HS-27A (cell line): ENCODE measurements at regions not wholly inside any gene's neighbourhood (a gene's known extent, or its start where the extent isn't known, plus 50 kb on each side); places are given as distances from the start of the nearest gene placed in this dataset.
A peak's percentile ranks its signal among the peaks of the same experiment; 100 is the strongest.
"Not testable (repeated sequence)": the region's sequence is repeated elsewhere in the genome, so short reads cannot be mapped to it uniquely, and the experiment has no call there.

Source experiments
- DNase-seq: peaks from one replicate; pipeline ENCODE4 v3.0.0-alpha.2; 2012; ENCODE audit warnings: low read depth, missing footprints

DNA sequence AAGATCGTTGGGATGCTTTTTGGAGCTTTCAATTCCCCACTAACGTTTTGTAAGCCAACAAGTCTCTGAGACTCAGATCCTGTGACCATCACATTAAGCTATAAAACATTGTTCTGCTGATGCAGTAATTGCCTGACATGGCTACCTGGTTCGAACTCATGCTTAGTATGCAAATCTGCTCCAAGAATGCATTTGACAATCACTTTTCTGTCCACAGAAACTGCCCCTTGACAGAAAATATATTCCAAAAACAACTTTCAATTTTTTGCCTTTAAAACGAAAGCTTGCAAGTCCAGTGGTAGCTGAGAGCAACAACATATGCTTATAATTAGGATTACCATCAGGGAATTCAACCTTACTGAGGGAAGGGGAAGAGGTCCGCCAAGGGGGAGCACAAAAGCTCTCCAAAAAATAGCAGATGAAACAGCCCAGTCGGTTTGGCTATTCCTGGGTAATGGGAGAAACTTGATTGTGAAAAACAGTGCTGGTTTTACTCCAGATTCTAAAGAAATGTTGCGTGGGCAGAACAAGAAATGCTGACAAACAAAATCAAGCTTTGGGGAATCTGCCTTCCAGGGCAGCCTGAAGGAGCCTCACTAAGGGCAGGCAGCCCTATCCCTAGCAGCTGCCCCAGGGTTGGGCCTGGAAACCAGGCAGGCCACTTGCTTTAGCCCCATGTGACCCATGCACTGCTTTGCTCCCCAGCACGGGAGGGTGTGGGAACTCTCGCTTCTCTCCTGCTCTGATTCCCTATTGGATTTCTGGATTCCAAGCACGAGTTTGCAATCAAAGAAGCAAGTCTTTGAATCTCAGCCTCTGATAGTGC, 160.7 kb upstream of the LDB2 start:
- DNase-seq: no peak

DNA sequence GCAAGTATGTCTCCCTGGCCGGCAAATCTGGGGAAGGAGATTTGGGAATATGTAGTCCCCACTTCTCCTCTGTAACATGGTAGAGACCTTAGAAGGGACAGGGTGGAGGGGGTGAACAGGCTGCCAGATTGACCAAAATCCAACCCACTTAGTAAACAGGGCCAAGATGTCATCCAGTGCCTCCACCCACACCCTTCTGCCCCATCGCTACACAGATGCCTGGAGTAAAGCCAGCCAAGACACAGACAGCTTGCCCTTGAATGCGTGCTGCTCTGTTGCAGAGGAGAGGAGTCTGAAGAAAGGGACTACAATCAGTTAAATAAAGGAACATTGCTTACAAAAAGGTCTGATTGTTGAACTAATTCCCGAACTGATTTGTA, 160.1 kb upstream of the LDB2 start:
- DNase-seq: no peak

DNA sequence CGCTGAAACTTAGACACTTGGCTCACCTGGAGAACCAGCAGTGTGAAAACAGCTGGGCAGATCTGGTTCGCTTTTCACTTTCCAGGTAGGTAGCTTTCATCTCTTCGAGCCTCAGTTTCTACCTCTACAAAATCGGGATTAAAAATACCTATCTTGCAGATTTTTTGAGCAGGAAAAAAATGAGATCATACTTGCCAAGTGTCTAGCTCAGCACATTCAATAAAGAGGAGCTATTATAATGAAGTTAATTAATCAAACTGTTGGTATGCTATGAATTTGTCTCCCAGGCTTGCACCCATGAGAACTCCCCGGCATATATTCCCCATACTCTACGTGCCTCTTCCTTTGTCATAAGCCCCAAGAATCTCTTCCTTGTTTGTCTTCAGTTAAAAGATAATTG, 158.6 kb upstream of the LDB2 start:
- no peak for DNase-seq

DNA sequence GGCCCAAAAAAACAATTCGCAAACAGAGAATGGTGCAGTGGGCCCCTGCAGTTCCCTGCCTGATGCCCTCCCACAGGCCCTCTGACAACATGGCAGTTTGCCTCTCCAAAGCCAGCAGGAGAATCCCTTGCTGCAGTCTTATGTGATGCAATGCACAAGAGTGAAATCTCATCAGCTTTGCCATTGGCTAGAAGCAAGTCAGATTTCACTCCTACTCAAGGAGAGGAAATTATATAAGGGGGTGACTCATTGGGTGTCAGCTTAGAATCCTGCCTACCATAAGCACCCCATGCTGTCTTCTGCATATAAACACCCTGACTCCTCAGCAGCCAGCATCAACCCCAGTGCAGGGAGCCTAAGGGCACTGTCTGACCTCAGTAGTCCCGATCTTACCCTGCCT, 157.3 kb upstream of the LDB2 start:
- peak; percentile 34 for DNase-seq

DNA sequence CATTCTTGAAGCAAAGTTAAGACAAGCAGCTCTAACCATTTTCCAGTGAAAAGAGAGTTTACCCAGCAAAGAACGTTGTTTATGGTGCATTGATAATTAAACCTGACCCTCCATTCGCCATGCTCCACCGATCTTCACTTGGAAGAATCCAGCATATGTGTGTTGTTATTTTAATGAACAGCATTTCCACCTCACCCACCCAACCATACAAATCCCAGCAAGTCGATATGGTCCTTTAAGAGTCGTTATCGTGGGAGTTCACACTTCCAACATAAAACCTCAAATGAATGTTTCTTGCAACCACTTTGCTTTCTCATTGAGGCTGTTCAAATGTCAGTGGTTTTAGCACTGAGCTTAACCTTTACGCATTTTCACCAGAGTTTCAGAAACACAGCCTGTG, 147.4 kb upstream of the LDB2 start:
- DNase-seq: no peak

DNA sequence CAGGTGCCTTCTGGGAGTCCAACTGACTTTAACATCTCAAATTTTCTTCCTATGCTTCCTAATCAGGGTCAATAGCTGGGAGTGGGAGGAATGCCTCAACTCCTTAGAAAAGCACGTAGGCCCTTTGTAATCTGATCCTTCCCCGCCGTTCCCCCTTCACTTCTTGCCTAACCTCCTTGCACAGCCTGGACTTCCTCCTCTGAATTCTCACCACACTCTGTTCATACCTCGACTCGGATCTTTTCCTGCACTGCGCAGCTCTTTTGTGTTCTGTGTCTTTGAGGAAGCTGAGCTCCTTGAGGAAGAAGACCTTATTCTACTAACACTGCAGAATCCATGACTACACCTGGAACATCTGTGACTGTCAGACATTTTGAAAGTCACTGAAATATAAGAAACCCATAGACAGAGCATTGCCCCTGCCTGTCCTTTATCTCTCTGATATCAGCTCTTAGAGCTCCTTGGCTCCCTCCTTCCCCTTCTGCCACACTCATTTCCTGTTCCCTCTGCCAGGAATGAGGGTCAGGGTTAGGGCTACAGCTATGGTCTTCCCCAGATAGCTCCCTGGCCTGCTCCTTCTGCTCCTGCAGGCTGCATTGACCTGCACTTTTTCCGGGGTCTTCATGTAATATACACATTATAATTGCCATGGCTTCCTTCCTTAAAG, 140.2 kb upstream of the LDB2 start:
- DNase-seq: no peak

DNA sequence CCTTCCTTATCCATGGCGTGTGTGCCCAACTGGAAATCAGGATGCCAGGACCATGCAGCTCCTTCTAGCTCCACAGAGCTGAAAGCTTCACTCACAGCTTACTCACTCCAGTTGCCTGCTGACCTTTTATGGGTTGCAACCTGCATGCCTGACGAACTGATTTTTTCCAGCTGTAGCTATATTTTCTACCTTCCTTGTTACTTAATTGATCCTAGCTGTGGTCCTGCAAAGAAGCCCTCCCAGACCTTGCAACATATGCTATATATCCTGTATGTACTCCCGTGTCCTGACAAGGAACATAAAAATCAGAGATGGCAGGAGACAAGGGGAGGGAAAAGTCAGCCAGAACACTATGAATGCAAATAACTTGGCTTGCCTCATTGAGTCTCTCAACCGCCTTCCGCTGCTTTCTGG, 135.3 kb upstream of the LDB2 start:
- DNase-seq: no peak

DNA sequence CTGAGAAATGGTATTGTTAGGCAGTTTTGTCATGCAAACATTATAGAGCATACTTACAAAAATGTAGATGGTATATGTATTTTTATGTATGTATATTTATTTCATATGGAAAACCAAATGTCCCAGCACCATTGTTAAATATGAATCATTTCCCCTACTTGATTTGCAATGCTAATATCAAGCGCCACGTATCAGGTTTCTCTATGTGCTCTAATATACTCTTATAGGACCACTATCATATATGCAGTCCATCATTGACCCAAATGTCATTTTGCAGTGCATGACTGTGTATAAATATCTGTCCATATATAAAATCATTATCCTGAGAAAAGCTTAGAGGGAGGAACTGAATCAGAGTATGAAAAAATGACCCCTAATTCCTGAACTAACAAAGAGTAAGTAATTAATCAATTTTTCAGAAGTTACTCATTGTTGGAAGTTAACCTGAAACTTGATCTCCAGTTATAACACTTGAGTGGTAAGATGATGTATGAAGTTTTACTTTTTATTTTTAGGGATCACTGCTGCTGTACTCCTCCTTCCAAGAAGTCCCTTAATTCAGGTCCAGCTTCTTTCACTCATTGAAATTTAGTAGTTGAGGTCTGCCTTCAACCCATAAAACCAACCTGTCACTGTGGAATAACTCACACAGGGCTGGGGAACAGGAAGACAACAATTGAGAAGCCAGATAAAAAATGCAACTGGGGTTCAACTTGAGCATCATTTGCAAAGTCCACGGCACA, 134.8 kb upstream of the LDB2 start:
- no peak for DNase-seq

DNA sequence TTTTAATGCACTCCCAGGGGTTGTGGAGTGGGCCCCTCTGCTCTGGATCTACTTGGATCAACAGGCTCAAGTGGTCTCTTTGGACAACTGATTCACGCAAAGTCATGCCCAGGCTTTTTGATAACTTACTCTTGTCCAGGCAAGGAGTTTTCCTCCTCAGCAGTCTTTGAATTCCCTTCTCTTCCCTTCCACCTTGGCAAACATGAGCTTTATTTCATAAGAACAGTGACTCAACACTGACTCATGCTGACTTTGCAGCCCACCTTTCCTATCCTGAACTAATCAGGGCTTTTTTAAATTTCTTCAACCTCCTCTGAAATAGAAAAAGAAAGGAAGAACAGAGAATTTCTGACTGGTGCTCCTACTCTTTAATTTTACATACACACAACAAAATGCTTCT, 132.1 kb upstream of the LDB2 start:
- peak; percentile 52 for DNase-seq

DNA sequence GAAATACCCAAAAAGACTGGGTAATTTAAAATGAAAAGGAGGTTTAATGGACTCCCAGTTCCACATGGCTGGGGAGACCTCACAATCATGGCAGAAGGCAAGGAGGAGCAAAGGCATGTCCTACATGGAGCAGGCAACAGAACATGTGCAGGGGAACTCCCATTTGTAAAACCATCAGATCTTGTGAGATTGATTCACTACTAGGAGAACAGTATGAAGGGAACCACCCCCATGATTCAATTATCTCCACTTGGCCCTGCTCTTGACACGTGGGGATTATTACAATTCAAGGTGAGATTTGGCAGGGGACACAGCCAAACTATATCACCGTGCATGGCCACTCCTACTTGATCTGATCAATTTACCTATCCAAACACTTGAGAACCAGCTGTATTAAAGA, 131.5 kb upstream of the LDB2 start:
- DNase-seq: no peak

DNA sequence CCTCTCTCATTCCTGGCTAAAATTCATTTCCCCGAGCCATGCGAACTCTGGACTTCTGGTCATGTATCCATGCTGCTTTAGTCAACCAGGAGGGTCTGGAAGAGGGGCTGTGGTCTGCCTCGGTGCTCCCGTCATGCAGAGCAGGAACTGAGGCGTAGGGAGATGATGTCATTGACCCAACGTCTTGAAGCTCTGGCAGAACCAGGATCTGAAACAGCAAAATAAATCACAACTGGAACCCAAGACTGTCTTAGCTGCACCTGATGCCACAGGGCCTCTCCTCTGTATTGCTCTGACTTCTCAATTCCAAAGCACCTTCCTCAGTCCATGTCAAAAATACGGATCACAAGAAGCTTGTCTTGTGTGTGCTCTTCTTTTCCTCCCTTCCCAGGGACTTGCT, 131.0 kb upstream of the LDB2 start:
- DNase-seq: no peak

DNA sequence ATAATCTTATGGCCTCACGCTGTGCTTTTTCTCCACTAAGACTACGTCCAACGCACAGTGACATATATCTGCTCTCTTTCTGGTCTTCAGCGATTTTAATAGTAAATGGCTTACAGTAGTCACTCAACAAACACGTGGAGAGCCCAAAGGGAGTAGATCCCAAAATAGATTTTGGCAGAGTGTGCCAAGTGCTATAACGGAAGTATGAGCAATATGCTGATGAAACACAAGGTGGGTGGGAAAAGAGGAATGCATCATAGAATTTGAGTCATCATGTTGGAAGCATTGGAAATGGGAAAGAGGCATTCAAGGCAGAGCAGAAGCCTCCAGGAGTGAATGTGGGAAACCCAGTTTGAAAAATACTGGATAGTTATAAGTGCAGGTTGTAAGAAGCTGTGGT, 129.1 kb upstream of the LDB2 start:
- peak; percentile 86 for DNase-seq

DNA sequence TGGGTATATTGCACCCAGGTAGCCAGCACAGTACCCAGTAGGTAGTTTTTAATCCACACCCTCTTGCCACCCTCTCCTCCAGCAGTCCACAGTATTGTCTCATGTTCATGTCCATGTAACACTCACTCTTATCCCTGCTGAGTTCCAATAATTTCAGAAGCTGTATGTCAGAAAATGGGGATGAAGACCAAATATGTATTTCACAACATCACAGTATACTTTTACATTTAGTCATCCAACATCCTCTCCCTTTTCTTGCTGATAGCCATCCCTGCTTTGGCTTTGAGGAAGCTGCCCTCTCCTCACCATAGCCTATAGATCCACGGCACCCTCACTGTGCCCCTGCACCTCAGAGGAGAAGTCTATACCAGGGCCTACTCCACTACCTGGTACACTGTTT, 126.0 kb upstream of the LDB2 start:
- DNase-seq: no peak

DNA sequence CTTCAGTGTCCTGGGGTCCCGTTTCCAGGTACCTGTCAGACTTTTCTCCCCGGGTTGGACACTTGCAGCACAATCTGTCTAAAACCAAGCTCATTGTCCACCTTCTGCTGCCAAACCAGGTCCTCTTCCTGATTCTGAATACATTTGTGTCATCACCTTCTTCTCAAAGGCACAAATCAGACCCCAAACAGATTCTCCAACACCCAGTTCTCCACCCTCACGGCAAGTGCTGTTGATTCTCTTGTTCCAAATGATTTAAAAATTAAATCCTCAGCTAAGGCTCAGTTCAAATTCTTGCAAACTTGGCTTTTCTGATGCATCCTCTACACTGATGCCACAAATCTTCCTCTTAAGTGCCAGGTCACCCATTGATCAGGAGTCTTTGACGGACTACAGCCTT, 122.5 kb upstream of the LDB2 start:
- DNase-seq: no peak

DNA sequence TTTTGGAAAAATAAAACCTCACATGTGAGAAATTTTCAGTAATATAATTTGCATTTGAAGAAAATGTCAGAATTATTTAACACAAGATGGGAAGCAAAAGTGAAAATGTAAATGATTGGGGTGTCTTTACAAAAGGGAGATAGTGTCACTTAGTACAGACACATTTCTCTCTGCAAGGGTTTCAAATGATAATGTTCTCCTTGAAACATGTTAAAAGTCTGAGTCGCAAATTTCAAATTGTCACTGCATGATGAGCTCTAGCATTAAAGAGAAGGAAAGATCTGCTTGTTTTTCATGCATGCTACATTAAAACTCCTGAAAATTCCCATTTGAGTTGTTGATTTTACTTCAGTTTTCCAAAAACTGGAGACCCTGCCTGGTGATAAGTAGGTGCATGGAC, 122.0 kb upstream of the LDB2 start:
- DNase-seq: no peak

DNA sequence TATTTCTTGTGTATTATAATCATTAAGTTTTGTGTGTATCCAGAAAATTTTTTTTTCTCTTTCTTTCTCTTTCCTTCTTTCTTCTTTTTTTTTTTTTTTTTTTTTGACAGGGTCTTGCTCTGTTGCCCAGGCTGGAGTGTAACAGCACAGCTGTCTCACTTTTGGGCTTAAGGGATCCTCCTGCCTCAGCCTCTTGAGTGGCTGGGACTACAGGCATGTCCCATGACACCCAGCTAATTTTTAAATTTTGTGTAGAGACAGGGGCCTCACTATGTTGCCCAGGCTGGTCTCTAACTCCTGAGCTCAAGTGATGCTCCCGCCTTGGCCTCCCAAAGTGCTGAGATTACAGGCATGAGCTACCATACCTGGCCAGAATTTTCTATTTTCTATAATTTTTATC, 120.2 kb upstream of the LDB2 start:
- not testable (repeated sequence) for DNase-seq

DNA sequence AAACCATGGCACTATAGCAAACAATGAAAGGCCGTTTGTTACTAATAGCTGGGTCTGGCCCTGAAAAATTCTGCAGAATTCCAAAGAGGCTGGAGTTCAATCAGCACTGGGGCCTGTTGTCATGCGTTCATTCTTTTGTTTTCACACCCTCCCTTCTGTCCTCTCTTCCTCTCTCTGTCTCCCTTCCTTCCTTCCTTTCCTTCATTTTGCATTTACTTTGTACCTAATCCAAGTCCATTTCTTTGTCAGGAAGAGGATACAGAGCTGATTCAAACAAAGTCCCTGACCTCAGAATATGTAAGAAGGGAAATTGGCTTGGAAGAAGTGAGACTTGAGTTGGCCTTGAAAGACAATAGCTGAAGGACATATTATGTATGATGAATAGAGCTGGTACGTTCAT, 119.6 kb upstream of the LDB2 start:
- DNase-seq: no peak

DNA sequence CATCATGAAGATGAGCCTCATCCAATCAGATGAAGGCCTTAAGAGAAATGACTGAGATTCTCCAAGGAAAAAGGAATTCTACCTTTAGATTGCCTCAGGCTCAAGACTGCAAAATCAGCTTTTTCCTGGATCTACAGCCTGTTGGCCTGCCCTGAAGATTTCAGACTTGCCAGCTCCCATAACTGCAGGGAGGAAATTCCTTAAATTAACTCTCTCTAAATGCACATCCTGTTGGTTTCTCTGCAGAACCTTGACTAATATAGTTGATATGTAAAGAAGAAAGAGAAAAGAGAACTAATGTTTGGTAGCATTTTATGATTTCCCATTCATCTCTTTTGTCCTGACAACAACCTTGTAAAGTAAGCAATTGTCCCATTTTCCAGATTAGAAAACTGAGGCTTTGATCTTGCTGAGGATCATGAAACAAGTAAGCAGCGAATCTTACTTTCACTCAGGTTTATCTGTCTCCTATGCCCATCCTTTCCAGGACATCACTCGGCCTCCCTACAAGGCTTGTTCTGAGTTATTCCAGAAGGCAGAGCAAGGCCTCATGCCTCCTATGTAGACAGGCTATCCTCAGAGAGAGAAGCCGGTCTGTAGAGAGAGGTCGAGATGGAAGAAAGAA, 115.0 kb upstream of the LDB2 start:
- no peak for DNase-seq

DNA sequence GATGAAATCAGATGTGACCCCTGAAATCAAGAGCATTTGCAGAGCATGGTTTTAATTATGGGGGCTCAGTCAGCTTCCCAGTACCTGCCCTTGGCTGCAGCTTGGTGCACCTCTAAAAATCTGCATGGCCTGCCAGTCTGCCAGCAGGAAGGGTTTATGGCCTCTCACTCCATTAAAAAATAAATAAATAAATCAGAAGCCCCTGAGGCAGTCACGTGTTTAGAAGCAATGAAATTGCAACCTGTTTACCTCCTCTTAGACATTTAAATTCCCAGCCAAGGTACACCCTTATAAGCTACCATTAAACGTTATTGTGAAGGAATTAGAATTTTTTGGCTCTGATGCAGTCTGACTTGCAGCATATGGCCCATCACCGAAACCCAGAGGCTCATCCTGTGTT, 114.0 kb upstream of the LDB2 start:
- DNase-seq: no peak

DNA sequence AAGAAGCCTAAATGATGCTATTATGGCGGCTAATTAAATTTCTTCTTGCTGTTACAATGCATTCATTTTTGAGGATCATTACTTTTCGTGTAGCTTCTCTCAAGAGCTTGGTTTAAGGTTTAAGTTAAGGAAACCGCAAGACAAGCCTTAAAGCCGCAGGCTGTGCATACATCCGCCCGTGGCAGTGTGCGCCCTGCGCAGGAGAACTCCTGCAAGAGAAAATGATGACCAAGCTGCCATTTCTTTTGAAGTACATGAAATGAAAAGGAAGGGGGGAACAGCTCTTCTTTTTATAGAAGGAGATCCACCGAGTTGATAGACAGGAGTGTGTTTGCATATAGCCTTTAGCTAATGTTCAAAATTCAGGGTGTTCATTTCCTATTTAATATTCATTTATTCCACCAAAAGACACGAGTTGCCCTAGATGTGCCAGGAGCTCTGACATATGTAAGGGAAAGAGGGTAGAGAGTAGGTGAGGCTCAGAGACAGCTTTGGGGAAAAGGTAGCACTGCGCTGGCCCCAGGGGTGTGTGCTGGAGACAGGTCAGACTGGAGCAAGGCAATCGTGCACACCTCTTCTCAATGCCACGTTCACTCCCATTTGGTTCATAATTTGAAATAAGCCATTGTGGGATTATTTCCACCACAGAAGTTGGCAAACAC, 112.1 kb upstream of the LDB2 start:
- no peak for DNase-seq

DNA sequence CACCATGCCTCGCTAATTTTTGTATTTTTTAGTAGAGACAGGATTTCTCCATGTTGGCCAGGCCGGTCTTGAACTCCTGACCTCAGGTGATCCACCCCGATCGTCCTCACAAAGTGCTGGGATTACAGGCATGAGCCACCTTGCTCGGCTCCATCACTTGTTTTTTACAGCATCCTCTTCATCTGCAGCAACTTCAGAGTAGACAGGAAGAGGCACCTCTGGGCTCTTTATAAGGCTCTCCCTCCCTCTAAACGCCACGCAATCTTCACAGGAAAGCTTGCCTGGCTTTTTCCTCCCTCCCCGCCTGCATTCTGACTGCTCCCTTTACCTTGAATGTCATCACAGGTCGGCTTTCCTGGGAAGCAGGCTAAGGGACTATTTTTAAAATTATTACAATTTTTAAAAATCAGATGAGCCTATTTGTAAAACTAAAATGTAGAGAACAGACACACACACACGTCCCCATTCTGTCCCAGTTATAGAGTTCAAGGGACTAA, 111.5 kb upstream of the LDB2 start:
- no peak for DNase-seq

DNA sequence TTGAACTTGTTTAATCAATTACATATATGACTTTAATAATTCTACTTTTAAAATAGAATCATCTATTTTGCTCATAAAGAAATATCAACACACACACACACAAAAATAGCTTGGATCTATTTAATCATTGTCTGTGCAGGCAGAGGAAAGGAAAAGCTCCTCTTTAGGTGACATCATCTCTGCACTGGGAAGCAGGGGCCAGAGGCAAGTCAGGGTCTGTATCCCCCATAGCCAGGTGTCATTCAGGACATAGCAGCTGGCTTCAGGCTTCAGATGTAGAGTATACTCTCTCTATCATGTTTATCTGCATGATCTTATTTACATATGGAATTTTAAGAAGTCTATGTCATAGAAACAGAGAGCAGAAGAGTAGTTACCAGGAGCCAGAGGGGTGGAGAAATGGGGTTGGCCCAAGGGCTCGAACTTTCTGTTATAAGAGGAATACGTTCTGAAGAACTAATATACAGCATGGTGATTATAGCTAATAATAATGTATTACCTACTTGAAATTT, 110.4 kb upstream of the LDB2 start:
- no peak for DNase-seq
